GM21529 (cell line): ENCODE measurements at regions not wholly inside any gene's neighbourhood (a gene's known extent, or its start where the extent isn't known, plus 50 kb on each side); places are given as distances from the start of the nearest gene placed in this dataset.
"Not testable (repeated sequence)": the region's sequence is repeated elsewhere in the genome, so short reads cannot be mapped to it uniquely, and the experiment has no call there.

Source experiments
- ATAC-seq: cut with Tn5 transposase; IDR thresholded peaks from one replicate; pipeline ENCODE4 v1.9.1; 2021; ENCODE audit not compliant: unreplicated experiment

DNA sequence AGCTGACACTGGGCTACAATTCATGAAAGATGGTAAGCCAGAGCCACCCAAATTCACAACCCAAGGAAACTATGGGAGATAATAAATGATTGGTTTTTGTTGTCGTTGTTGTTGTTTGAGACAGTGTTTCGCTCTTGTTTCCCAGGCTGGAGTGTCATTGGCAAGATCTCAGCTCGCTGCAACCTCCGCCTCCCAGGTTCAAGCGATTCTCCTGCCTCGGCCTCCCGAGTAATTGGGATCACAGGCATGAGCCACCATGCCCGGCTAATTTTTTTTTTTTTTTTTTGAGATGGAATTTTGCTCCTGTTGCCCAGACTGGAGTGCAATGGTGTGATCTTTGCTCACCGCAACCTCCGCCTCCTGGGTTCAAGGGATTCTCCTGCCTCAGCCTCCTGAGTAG, 65.9 kb upstream of the METTL9 start:
- not testable (repeated sequence) for ATAC-seq

DNA sequence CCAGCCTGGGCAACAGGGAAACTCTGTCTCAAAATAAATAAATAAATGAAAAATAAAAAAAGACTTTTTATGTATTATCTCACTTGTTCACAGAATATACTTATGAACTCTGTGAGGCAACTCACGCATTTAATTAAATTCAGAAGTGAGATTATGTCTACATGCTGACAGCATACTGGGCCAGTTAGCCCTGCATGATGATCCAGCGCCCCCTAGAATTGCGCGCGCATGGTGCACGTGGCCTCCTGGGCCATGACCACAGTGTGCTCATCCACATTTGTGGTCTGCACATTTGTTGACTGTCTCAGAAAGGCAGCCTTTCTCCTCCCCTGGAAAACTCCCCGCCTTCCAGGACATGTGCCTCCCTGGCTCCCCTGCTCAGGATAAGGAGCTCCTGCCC, 64.8 kb upstream of the METTL9 start:
- ATAC-seq: not testable (repeated sequence)

DNA sequence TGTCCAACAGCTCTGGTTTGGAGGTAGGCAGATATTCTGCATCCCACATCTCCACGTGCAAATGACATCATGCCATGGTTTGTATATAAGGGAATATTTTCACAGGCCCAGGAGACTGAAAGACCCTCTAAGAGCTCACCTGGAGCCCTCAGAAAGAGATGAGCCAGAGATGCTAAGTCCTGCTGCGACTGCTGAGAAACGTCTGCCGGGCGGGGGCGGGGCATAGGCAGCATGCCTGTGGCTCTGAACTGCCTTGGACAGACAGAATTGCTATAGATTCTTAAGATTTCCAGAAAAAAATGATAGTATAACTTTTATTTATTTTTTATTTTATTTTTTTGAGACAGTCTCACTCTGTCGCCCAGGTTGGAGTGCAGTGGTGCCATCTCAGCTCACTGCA, 64.2 kb upstream of the METTL9 start:
- ATAC-seq: not testable (repeated sequence)

DNA sequence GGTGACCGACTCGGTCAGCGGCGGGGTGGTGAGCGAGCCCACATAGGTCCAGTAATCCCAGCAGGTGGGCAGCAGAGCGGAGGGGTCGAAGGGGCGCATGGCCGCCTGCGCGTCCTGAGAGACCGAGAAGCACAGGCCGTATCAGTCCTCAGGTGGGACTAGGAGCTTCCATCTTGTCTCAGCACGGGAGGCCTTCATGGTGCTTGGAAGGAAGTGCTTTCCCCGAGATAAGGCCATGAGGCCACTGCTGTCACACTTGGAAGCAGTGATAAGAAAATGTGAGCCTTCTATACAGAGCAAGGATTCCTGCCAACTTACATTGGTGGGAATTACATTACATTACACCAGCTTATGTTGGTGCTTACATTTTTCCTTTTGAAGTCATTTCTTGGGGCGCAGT, 62.6 kb upstream of the METTL9 start:
- ATAC-seq: not testable (repeated sequence)

DNA sequence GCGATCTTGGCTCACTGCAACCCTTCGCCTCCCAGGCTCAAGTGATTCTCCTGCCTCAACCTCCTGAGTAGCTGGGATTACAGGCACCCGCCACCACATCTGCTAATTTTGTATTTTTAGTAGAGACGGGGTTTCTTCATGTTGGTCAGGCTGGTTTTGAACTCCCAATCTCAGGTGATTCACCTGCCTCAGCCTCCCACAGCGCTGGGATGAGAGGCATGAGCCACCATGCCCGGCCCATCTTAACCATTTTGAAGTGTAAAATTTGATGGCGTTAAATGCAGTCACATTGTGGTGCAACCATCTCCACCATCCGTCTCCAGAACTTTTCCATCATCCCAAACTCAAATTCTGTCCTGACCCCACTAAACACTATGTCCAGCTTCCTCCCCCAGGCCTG, 61.8 kb upstream of the METTL9 start:
- not testable (repeated sequence) for ATAC-seq

DNA sequence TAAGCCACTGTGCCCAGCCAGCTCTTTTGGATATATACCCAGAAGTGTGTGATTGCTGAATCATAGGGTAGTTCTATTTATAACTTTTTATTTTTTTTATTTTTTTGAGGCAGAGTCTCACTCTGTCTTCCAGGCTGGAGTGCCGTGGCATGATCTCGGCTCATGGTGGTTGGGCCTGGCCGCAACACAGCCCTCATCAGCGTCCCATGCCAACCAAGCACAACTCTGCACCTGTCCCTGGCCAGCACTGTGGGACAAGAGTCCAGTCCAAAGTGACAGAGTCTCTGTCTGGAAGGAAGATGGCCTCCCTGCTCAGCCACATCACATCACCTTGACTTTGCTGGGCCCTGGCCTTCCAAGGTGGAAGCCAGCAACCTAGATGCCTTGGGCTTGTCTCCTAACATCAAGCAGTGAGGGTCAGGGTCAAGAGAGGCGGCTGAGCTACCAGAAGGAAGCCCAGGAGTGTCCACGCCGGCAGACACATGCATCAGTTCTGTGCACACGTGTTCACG, 60.2 kb upstream of the METTL9 start:
- not testable (repeated sequence) for ATAC-seq

DNA sequence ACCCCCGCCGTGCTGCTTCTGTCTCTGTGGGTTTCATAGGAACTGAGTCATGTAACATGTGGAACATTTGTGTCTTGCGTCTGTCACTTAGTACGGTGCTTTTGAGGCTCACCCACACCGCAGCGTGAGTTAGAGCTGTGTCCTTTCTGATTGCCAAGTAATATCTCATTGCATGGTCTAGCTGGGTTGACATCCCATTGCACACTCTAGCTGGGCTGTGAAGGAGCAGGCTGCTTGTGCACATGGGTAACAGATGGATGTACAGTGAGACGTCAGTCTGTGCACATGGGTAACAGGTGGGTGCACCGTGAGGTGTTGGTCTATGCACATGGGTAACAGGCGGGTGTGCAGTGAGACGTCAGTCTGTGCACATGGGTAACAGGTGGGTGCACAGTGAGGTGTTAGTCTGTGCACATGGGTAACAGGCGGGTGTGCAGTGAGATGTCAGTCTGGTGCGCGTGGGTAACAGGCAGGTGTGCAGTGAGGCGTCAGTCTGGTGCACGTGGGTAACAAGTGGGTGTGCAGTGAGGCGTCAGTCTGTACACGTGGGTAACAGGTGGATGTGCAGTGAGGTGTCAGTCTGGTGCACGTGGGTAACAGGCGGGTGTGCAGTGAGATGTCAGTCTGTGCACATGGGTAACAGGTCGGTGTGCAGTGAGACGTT, 58.5 kb upstream of the METTL9 start:
- peak; percentile 61 for ATAC-seq

DNA sequence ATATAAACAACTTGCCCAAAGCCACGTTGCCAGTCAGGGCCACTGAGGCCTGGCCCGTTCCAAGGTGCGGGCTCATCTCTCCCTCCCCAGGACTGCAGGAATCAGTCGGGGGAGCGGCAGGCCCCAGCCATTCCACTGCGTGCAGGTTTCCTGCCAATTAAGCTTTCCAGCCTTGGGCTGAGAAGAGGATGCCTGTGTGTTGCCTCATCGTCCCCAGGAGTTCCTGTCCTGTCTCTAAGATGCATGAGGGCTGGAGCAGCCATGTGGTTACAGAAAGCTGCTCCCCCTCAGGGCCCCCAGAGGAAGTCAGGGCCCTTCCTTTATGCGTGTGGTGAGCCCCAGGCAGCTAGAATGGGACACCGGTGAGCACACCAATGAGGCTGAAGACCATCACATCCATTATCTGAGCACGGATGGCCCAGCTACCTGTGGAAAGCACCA, 57.7 kb upstream of the METTL9 start:
- peak; percentile 57 for ATAC-seq

DNA sequence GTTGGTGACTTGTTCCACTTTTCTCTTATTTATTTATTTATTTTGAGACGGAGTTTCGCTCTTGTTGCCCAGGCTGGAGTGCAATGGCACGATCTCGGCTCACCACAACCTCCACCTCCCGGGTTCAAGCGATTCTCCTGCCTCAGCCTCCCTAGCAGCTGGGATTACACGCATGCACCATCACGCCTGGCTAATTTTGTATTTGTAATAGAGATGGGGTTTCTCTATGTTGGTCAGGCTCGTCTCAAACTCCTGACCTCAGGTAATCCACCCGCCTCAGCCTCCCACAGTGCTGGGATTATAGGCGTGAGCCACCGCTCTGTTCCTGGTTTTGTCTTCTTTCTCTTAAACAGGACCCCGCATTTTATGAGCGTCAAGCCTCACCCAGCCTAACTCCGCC, 57.3 kb upstream of the METTL9 start:
- not testable (repeated sequence) for ATAC-seq

DNA sequence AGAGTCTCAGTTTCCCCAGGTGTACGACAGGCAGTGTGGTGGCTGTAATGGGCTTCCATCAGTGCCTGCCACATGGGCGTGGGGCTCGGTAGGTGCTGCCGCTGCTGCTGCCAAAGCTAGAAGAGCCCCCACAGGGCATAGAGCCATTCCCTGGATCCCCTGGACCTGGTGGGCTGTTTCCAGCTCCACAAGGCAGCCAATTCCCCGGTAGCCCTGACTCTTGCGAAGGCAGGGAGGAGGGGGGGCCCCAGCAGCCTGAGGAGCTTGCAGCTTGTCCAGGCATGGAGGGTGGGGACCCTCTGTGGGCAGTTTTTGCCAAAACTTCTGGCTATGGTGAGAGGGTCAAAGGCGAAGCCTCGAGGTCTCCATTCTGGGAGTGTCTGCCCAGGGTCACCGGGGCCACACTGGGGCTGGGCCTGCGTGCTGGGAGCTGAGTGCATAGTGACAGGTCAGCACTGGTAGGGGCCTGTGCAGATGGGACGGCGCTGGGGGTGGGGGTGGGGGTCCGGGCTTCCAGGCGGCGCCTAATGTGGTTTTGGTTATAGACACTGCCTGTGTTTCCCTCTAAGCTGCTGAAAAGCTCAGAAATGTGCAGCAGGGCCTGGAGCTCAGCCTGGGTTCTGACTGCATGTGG, 56.8 kb upstream of the METTL9 start:
- not testable (repeated sequence) for ATAC-seq

DNA sequence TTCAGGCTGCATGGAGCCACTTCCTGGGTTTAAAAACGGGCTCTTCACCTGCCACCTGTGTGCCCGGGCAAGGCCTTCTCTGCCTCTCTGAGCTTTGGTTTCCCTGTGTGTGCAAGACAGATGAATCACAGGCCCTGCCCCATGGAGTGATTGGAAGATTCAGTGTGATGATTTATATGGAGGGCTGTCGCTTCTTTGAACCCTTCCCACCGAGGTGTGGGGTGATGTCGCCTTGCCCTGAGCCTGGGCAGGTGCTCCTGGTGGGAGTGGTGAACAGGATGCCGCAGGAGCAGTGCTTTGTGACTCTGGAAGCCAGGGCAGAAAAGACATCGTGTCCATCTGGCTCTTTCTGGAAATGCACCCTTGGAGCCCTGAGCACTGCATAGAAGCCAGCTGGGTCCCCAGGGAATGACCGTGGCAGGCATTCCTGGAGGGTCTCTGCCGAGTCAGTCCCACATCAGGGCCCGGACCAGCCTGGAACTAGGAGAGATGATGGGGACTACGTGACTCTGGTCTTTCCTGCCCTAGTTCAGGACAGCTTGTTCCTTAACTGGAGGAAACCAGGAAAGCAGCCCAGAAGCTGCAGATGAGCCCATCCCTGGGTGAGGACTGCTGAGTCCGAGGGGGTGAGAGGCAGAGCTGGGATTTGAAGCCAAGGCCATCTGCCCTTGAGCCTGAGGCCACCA, 56.1 kb upstream of the METTL9 start:
- ATAC-seq: not testable (repeated sequence)

DNA sequence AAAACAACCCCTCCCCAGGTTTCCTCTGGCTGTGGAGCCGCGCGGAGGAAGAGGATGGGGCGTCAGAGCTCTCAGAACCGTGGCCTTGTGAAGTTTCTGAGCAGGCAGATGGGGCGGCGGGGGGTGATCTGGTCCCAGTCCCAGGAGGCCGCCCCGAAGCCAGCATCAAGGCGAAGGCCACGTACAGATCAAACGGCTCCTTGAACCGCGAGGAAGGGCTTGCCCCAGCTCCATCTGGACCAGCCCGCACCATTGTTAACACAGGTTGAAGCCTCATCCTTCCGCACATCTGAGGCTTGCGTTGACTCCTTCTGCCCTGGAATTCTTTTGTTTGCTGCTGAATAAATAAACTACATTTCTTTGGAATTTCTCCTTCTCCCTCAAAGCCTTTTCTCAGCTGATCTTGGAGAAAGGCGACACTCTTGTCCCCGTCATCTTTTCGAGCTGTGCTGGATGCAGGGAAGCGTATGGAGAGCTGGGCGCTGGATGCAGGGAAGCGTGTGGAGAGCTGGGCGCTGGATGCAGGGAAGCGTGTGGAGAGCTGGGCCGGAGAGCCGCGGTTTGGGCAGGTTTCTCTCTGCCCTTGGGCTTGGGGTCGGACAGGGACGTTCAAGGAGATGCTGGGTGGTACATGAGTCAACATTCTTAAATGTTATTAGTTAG, 53.6 kb upstream of the METTL9 start:
- not testable (repeated sequence) for ATAC-seq

DNA sequence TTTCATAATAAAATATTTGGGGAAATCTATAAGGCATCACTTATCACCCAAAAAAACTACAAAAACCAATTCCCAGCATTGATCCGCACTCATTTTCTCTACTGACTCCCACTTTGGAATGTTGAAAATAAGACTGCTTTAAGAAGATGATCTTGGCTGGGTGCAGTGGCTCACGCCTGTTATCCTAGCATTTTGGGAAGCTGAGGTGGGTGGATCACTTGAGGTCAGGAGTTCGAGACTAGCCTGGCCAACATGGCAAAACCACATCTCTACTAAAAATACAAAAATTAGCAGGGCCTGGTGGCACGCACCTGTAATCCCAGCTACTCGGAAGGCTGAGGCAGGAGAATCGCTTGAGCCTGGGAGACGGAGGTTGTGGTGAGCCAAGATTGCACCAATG, 50.0 kb upstream of the METTL9 start:
- ATAC-seq: not testable (repeated sequence)
